NCI-H2029 treated with DMSO at 0.1 percent for 48 hours (cell line): ENCODE measurements at regions not wholly inside any gene's neighbourhood (a gene's known extent, or its start where the extent isn't known, plus 50 kb on each side); places are given as distances from the start of the nearest gene placed in this dataset.

Experiments used
- DNase-seq: peaks from one replicate; lab custom pipeline; 2025; lab: John Stamatoyannopoulos, UW

GRCh38 chr4:115331241-115331640, 217.8 kb upstream of the NDST4 start:
- no peak for DNase-seq

DNA sequence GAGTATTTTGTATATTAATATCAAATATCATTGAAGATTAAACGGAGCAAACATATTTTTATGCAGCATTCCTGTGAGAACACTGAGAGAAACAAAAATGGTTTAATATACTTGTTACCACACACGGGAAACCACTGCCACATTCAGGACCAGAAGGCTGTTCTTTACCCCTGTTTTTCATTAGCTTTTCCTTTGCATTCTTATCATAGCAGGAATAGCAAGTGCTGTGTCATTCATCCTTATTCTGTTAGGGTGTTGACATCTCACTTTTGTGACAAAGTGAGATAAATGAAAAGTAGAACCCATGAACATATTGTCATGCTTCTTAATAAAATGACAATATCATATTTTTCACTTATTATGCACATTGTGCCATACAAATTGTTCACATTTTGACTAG, 212.4 kb upstream of the NDST4 start:
- DNase-seq, result no peak

DNA sequence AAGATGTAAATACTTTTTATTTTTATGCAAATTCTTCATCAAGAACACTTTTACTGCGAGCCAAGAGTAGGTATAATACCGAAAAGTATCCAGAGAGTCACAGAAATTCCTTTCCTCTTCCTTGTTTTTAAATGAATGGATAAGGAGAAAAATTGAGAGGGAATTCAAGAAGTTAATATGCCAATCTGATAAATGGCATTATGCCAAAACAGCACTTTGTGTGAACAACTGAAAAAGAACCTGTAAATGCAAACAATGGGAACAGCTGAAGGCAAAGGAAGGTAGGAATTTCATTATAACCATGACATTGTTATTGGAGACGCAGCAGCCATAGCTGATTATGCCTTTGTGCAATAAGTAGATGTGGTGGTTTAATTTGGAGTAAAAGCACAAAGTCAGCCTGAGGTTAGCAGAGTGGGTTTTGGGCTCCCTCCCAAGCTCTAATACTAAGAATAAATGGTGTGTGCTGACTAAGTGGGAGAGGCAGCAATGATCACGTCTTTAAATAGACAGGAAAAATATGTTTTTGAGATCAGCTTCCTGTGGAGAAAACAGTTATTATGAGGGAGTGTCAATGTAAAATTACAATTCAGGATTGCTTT, 209.8 kb upstream of the NDST4 start:
- DNase-seq, result peak; percentile 5

GRCh38 chr4:115315182-115315581, 201.8 kb upstream of the NDST4 start:
- DNase-seq, result no peak

- DNase-seq, result no peak
Measured at GRCh38 chr4:115310641-115311040, 197.2 kb upstream of the NDST4 start.

GRCh38 chr4:115294717-115295116, 181.3 kb upstream of the NDST4 start:
- no peak for DNase-seq

DNA sequence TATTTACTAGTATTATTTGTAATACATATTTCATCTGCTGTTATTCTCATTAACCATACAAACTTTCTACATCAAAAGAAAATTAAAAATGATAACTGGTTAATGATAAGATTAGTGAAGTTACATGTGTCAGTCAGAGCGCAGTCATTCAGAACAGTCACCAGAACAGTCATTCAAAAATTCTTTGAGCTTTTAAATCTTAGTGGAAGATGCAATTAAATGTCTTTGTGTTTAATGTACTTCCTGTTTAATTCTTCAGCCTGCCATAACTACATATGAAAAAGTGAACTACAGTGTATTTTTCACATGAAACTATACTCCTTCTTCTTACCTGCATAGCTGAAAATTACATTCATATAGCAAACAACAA, 179.7 kb upstream of the NDST4 start:
- no peak for DNase-seq

DNA sequence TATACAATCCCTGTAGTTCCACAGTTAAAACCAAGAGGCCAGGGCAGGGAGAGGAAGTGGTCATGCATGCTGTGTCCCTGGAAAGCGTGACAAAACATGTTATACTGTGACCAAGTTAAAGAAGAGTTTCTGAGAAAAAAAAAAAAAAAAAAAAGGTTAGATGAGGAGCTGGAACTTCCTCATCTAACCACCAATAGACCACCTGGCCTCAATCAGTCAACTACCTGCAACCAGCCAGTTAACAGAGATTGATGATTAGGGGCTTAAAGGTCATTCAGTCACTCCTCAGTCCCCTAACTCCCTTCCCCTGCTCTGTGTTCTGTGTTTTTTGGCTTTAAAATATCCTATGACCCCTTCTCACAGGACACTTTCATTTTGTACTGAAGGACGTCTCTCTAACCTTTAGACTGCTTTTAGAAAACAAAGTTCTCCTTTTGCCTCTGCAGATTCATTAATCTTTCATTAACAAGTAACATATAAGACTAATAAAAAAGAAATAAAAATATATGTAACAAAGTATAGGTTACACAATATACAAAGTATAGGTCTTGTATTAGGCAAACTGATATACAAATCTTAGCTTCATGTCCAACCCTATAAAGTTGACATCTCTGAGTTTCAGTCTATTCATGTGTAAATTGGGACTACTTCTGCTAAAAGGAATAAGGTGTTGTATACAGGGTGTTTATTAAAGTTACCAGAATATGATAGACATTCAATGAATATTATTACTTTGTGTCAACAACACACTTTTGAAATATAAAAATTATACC, 179.1 kb upstream of the NDST4 start:
- no peak for DNase-seq

GRCh38 chr4:115287426-115287825, 174.0 kb upstream of the NDST4 start:
- DNase-seq, result no peak

GRCh38 chr4:115279330-115279729, 165.9 kb upstream of the NDST4 start:
- DNase-seq, result no peak

DNA sequence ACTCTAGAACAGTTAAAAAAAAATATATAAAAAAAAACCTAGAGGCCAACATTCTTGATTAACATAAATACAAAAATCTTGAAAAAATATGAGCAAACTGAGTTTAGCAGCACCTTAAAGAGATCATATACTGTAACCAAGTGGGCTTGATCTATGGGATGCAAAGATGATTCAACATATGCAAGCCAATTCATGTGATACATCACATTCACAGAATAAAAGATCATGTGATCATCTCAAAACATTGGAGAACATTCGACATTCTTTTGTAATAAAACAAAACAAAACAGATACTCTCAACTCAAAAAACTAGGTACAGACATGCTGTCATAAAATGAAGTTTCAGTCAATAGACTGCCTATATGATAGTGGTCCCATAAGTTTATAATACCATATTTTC, 165.4 kb upstream of the NDST4 start:
- DNase-seq, result no peak

DNA sequence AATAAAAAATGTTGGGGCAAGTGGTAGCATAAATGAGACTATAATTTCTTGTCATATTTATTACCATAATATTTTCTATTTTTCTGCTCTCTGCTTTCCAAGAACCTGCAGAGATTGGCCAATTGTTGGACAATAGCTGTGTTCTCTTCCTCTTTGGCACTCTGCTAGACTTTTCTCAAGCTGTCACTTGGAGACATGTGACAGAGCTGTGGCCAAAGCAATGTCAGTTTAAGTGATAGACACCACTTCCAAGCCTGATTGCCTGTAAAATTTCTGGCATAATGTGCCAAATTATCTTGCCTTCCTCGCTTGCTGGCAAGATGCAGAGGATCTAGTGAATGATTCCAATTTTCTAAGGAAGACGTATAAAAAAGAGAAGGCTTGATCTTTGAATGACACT, 162.2 kb upstream of the NDST4 start:
- no peak for DNase-seq

- DNase-seq, result no peak
Measured at GRCh38 chr4:115274545-115274944, 161.1 kb upstream of the NDST4 start.

- no peak for DNase-seq
Measured at GRCh38 chr4:115272594-115272993, 159.2 kb upstream of the NDST4 start.

DNA sequence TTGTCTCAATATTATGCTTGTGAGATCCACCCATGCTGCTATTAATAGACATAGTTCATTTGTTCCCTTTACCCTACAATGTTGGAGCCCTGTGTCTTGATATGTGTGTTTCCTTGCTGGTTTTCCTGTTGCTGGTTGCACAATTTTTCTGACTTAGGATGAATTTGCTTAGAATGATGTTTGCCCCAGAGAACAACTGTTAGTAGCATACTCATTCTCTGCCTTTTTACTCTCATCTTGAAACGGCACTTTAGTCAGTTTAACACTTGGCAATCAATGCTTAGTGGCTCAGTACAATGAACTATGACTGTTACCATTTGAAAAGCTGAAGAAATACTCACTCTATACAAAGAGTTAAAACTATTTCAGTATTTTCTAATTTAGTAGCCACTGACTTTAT, 158.8 kb upstream of the NDST4 start:
- no peak for DNase-seq

- no peak for DNase-seq
Measured at GRCh38 chr4:115260195-115260594, 146.8 kb upstream of the NDST4 start.

GRCh38 chr4:115259642-115260041, 146.2 kb upstream of the NDST4 start:
- no peak for DNase-seq

DNA sequence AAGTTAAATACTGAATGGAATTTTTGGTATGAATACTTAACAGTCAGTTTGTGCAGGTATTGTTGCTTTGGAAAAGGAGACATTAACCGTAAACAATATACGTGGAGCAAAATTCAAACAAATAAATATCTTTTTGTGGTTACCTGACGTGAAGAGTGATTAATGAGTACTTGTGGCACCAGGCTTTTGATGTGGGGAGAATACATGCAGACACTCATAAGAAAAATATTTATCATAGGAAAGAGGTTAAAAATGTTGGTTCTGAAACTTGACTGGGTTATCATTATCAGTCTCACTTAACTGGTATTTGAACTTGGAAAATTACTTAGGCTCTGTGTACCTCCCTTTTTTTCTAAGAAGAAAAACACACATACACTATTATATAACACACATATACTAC, 136.4 kb upstream of the NDST4 start:
- DNase-seq, result no peak

DNA sequence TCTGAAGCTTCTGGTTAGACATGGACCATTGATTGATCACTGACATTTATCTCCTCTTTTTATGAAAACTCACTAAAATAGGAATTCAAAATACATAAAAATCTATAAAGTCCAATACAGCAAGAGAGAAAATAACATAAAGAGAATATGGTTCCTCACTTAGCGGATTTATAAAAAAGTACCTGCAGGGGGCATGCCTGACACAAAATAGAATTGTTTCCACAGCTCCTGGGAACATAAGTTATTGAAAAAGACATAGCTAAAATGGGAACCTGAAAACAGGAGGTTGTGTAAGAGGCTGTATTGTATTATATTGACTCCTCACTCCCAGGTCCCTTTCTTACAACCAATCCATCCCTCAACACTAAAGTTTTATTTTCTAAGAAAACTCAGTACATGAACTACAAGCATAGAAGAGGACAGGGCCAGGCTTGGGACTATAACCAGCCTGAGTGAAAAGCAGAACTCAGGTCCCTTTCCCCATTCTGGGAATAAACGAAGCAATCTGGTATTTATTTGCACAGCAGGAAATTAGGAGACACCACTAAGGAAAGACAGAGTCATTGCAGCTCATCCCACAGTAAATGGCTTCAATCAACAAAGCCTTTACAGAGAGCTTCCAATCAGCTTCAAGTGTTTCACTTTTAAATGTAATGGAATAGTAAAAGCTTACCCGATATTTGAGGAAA, 121.1 kb upstream of the NDST4 start:
- no peak for DNase-seq

DNA sequence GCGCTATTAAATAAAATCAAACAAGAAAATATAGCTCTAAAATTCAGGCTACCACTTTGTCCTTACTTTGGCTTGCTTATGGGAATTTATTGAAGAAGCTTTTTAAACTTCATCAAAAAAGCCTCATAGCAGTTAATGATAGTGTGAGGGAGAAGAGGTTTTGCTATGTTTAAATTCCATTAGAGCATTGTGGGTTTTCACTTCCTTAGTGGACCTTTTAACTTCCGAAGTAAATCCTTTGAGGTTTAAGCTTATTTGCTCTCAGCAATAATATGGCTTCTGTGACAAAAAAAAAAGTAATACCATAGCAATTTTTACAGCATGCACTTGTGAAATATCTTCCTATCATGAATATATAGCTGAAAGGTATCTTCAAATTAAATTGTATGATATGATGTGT, 120.2 kb upstream of the NDST4 start:
- DNase-seq, result no peak

GRCh38 chr4:115229873-115230272, 116.5 kb upstream of the NDST4 start:
- DNase-seq, result no peak

DNA sequence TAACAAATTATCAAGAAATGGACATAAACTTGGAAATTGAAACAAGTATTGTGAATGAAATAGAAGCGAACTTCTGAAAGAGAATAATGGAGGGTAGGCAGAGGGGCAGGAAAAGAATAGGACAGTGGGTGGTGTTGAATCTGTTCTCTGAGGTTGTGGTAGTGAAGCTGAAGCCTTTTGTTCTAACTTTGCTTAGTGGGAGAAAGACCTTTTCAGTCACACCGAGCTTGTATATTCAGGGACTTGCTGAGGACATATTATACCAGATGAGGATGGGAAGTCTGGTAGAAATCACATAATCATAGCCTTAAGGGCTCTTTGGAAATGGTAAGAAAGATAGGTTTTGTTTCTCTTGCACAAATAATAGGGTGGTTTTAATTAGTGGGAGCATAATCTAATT, 115.4 kb upstream of the NDST4 start:
- no peak for DNase-seq

- no peak for DNase-seq
Measured at GRCh38 chr4:115222061-115222460, 108.6 kb upstream of the NDST4 start.

GRCh38 chr4:115219862-115220261, 106.4 kb upstream of the NDST4 start:
- DNase-seq, result no peak
